Neural progenitor cell (in vitro differentiated cells): ENCODE measurements at regions not wholly inside any gene's neighbourhood (a gene's known extent, or its start where the extent isn't known, plus 50 kb on each side); places are given as distances from the start of the nearest gene placed in this dataset.

Experiments
- DNase-seq: peaks from one replicate; pipeline ENCODE4 v3.0.0-alpha.2; 2016; ENCODE audit warnings: low spot score
- H2AFZ ChIP-seq: fragments of 200-600 bp; sonication (generic); replicated peaks from 2 replicates; pipeline ENCODE4 v1.6.1; 2016; ENCODE audit warnings: antibody characterized with exemption
- H3F3A ChIP-seq: fragments of 200-600 bp; sonication (generic); 2 replicates; pipeline ENCODE4 v1.6.1; 2016; ENCODE audit warnings: antibody characterized with exemption, low read depth
- H3K27ac ChIP-seq: fragments of 200-600 bp; sonication (generic); 2 replicates; pipeline ENCODE4 v1.5.1; 2016; ENCODE audit warnings: mild to moderate bottlenecking
- H3K27me3 ChIP-seq: fragments of 200-600 bp; sonication (generic); 2 replicates; pipeline ENCODE4 v1.6.1; 2016; ENCODE audit warnings: mild to moderate bottlenecking, moderate library complexity
- H3K36me3 ChIP-seq: fragments of 200-600 bp; sonication (generic); 2 replicates; pipeline ENCODE4 v1.5.1; 2016
- H3K4me1 ChIP-seq: fragments of 200-600 bp; sonication (generic); 2 replicates; pipeline ENCODE4 v1.6.1; 2016; ENCODE audit warnings: mixed run types
- H3K4me2 ChIP-seq: fragments of 200-600 bp; sonication (generic); 2 replicates; pipeline ENCODE4 v1.6.1; 2016
- H3K4me3 ChIP-seq: fragments of 200-600 bp; sonication (generic); 2 replicates; pipeline ENCODE4 v1.5.1; 2016
- H3K79me2 ChIP-seq: fragments of 200-600 bp; sonication (generic); 2 replicates; pipeline ENCODE4 v1.6.1; 2016; ENCODE audit warnings: low read depth
- H3K9ac ChIP-seq: fragments of 200-600 bp; sonication (generic); 2 replicates; pipeline ENCODE4 v1.6.1; 2016
- H3K9me3 ChIP-seq: fragments of 200-600 bp; sonication (generic); 2 replicates; pipeline ENCODE4 v1.5.1; 2016; ENCODE audit warnings: low read depth
- H4K20me1 ChIP-seq: fragments of 200-600 bp; sonication (generic); 2 replicates; pipeline ENCODE4 v1.6.1; 2016; ENCODE audit warnings: low read depth
- H3K27ac Mint-ChIP-seq: 3 replicates; pipeline ENCODE4 v1.8.0; 2021; ENCODE audit warnings: mixed read lengths
- H3K27me3 Mint-ChIP-seq: 2 replicates; pipeline ENCODE4 v1.8.0; 2022; ENCODE audit warnings: low read depth, mild to moderate bottlenecking, inconsistent platforms, moderate library complexity, mixed read lengths; ENCODE audit not compliant: insufficient read depth
- H3K36me3 Mint-ChIP-seq: 3 replicates; pipeline ENCODE4 v1.8.0; 2021; ENCODE audit warnings: mixed read lengths
- H3K4me1 Mint-ChIP-seq: 3 replicates; pipeline ENCODE4 v1.8.0; 2021; ENCODE audit warnings: mixed read lengths
- H3K4me3 Mint-ChIP-seq: 3 replicates; pipeline ENCODE4 v1.8.0; 2021; ENCODE audit warnings: mild to moderate bottlenecking, moderate library complexity, mixed read lengths
- H3K9me3 Mint-ChIP-seq: 3 replicates; pipeline ENCODE4 v1.8.0; 2020; ENCODE audit warnings: mixed read lengths
- CTCF ChIP-seq: fragments of 200-600 bp; sonication (generic); IDR thresholded peaks from 2 replicates; pipeline ENCODE4 v1.5.1; 2017; ENCODE audit warnings: antibody characterized with exemption, mild to moderate bottlenecking
- EZH2 ChIP-seq: fragments of 200-600 bp; sonication (generic); IDR thresholded peaks from 2 replicates; pipeline ENCODE4 v1.6.1; 2017; ENCODE audit warnings: antibody characterized with exemption, mild to moderate bottlenecking, moderate library complexity
- EZH2phosphoT487 ChIP-seq: fragments of 200-600 bp; sonication (generic); IDR thresholded peaks from 2 replicates; pipeline ENCODE4 v1.6.1; 2017; ENCODE audit warnings: antibody characterized with exemption

- Mint-ChIP-seq H3K27ac (no peak overlapping the region), H3K9me3 (peaks cover 6% of the 10 kb centered on the region), H3K36me3 (no peaks in the 10 kb centered on the region), H3K4me3 (no peak overlapping the region), H3K27me3 (no peaks in the 10 kb centered on the region), H3K4me1 (peaks cover 2% of the 10 kb centered on the region)
- H3K36me3 ChIP-seq = no peaks in the 10 kb centered on the region
- H3K79me2 ChIP-seq = no peaks in the 10 kb centered on the region
- no peak overlapping the region for H2AFZ ChIP-seq
- no peak overlapping the region for H3K9ac ChIP-seq
- no peaks in the 10 kb centered on the region for H4K20me1 ChIP-seq
- H3F3A ChIP-seq = no peaks in the 10 kb centered on the region
- H3K27ac ChIP-seq = no peak overlapping the region
- H3K4me1 ChIP-seq = no peaks in the 10 kb centered on the region
- TF ChIP-seq EZH2 = no peak
- no peak for DNase-seq
- no peaks in the 10 kb centered on the region for H3K27me3 ChIP-seq
- H3K4me2 ChIP-seq = no peak overlapping the region
- H3K9me3 ChIP-seq = peaks cover 3% of the 10 kb centered on the region
- H3K4me3 ChIP-seq = no peak overlapping the region
Measured at GRCh38 chr14:83733670-83734069, 1796.3 kb upstream of the FLRT2 start.

- Histone ChIP-seq H3K4me3 (no peak overlapping the region), H2AFZ (no peak overlapping the region), H3K27me3 (no peaks in the 10 kb centered on the region), H3F3A (no peaks in the 10 kb centered on the region), H3K9me3 (peaks cover 3% of the 10 kb centered on the region), H3K27ac (no peak overlapping the region), H3K4me1 (no peaks in the 10 kb centered on the region), H3K36me3 (no peaks in the 10 kb centered on the region), H4K20me1 (no peaks in the 10 kb centered on the region), H3K4me2 (no peak overlapping the region), H3K79me2 (no peaks in the 10 kb centered on the region), H3K9ac (no peak overlapping the region)
- Mint-ChIP-seq H3K27ac (no peak overlapping the region), H3K9me3 (peaks cover 4% of the 10 kb centered on the region), H3K4me1 (peaks cover 2% of the 10 kb centered on the region), H3K27me3 (no peaks in the 10 kb centered on the region), H3K4me3 (no peak overlapping the region), H3K36me3 (no peaks in the 10 kb centered on the region)
- TF ChIP-seq CTCF (no peak), EZH2 (no peak), EZH2phosphoT487 (no peak)
- DNase-seq = no peak
Measured at GRCh38 chr14:83734431-83734830, 1795.5 kb upstream of the FLRT2 start.

GRCh38 chr14:83741269-83741668 lies 1788.7 kb upstream of the FLRT2 start:
- TF ChIP-seq EZH2 (no peak), EZH2phosphoT487 (no peak), CTCF (no peak)
- no peak overlapping the region for H3K4me3 ChIP-seq
- H4K20me1 ChIP-seq = no peaks in the 10 kb centered on the region
- no peaks in the 10 kb centered on the region for H3K36me3 Mint-ChIP-seq
- H3K9me3 ChIP-seq = no peaks in the 10 kb centered on the region
- H3K27ac ChIP-seq = no peak overlapping the region
- no peaks in the 10 kb centered on the region for H3F3A ChIP-seq
- peaks cover 2% of the 10 kb centered on the region for H3K4me1 ChIP-seq
- H3K27me3 Mint-ChIP-seq = peaks cover 2% of the 10 kb centered on the region
- no peak overlapping the region for H3K9ac ChIP-seq
- no peaks in the 10 kb centered on the region for H3K79me2 ChIP-seq
- H3K9me3 Mint-ChIP-seq = no peaks in the 10 kb centered on the region
- no peaks in the 10 kb centered on the region for H3K27me3 ChIP-seq
- H3K27ac Mint-ChIP-seq = no peak overlapping the region
- no peak overlapping the region for H3K4me2 ChIP-seq
- no peaks in the 10 kb centered on the region for H3K36me3 ChIP-seq
- no peaks in the 10 kb centered on the region for H3K4me1 Mint-ChIP-seq
- no peak for DNase-seq
- H2AFZ ChIP-seq = no peak overlapping the region
- no peak overlapping the region for H3K4me3 Mint-ChIP-seq

GRCh38 chr14:83744224-83744623 lies 1785.7 kb upstream of the FLRT2 start:
- Histone ChIP-seq H2AFZ (no peak overlapping the region), H3K4me1 (peaks cover 6% of the 10 kb centered on the region), H4K20me1 (no peaks in the 10 kb centered on the region), H3K9me3 (no peaks in the 10 kb centered on the region), H3K27me3 (no peaks in the 10 kb centered on the region), H3K4me2 (no peak overlapping the region), H3F3A (no peaks in the 10 kb centered on the region), H3K9ac (no peak overlapping the region), H3K4me3 (no peak overlapping the region), H3K27ac (no peak overlapping the region), H3K79me2 (no peaks in the 10 kb centered on the region), H3K36me3 (no peaks in the 10 kb centered on the region)
- Mint-ChIP-seq H3K36me3 (no peaks in the 10 kb centered on the region), H3K27me3 (peaks cover 2% of the 10 kb centered on the region), H3K4me1 (no peaks in the 10 kb centered on the region), H3K4me3 (no peak overlapping the region), H3K9me3 (no peaks in the 10 kb centered on the region), H3K27ac (no peak overlapping the region)
- DNase-seq = no peak
- no peak for TF ChIP-seq EZH2phosphoT487
- no peak for TF ChIP-seq EZH2
- no peak for TF ChIP-seq CTCF
